ENCODE measurements at regions not wholly inside any gene's neighbourhood (a gene's known extent, or its start where the extent isn't known, plus 50 kb on each side); places are given as distances from the start of the nearest gene placed in this dataset.

DNA sequence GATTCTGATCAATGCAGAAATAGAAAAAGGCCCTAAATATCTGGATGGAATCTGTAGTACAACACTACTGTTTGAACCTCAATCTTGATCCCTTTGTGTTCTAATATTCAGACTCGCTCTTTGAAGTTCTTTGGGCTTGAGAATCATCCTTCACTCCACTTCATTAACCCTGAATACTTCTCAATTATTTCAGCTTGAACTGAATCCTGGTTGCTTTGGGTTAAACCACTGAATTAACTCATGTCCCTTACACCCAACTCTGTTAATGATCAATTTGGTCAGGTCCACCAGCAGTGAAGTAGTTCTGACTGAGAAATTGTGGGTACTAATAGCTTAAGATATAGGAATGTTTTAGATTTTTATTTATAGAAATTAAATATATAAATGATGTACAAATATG lies 1707.2 kb upstream of the ACO1 start:
- Histone ChIP-seq H3K4me3 (no peak overlapping the region), H3K27me3 (no peaks in the 10 kb centered on the region), H3K9me3 (no peaks in the 10 kb centered on the region), H3K27ac (no peak overlapping the region), H3K36me3 (no peaks in the 10 kb centered on the region), H3K4me1 (no peaks in the 10 kb centered on the region)
- 0% methylated on average over 1 of the region's 1 CpG for WGBS (ENCODE audit: insufficient coverage, low coverage, low lambda C conversion rate, missing lambda C conversion rate)
- DNase-seq (no peak), ATAC-seq (no peak)
- TF ChIP-seq POLR2A (IDR thresholded peaks at IDR 0.05): no peak
- TF ChIP-seq, protein P1, sequence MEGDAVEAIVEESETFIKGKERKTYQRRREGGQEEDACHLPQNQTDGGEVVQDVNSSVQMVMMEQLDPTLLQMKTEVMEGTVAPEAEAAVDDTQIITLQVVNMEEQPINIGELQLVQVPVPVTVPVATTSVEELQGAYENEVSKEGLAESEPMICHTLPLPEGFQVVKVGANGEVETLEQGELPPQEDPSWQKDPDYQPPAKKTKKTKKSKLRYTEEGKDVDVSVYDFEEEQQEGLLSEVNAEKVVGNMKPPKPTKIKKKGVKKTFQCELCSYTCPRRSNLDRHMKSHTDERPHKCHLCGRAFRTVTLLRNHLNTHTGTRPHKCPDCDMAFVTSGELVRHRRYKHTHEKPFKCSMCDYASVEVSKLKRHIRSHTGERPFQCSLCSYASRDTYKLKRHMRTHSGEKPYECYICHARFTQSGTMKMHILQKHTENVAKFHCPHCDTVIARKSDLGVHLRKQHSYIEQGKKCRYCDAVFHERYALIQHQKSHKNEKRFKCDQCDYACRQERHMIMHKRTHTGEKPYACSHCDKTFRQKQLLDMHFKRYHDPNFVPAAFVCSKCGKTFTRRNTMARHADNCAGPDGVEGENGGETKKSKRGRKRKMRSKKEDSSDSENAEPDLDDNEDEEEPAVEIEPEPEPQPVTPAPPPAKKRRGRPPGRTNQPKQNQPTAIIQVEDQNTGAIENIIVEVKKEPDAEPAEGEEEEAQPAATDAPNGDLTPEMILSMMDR (IDR thresholded peaks at IDR 0.05): no peak
- intact Hi-C loops (cut with DNase I): no loop called here

DNA sequence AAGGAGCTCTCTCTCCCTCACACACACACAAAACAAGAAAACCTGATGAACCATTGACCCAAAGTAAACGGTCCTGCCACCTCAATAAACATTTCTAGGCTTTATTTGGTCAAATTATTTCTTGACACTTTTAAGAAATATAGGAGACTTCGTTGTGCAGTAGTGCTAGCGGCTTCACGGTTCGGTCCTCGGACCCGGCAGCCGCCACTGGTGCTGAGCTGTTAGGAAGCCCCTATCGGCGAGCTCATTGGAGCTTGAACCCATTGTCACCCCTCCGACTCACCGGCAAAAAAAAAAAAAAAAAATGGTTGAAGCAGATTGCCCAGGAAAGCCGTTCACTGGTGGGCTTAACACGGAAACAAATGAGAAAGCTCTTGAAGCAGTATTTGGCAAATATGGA lies 1695.6 kb upstream of the ACO1 start:
- TF ChIP-seq, protein P1 (IDR thresholded peaks at IDR 0.05): no peak
- WGBS (ENCODE audit: insufficient coverage, low coverage, low lambda C conversion rate, missing lambda C conversion rate): 86% methylated on average over 14 of the region's 14 CpGs

DNA sequence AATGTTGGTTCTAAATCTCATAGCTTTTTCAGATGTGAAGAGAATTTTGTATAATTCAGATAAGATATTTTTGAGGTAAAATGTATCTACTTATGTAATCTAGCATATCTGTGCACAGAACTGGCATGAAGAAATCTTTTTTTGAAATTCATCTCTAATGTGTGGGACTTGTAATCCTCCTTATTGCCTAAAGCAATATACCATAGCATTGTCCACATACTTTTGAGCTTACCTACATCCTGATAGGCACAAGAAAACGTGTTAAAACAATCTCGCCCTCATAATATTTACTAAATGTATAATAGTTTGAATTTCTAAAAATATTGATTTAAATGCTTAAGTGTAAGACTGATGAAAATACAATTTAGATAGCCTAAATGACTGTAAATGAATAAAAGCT lies 1686.5 kb upstream of the ACO1 start:
- WGBS (ENCODE audit: insufficient coverage, low coverage, low lambda C conversion rate, missing lambda C conversion rate): 21% methylated on average over 2 of the region's 2 CpGs
- intact Hi-C loops (cut with DNase I): no loop called here

More for the DNA sequence above, 1695.6 kb upstream of the ACO1 start:
- ATAC-seq (no peak), DNase-seq (no peak)
- Histone ChIP-seq H3K4me1 (no peaks in the 10 kb centered on the region), H3K27ac (no peak overlapping the region), H3K36me3 (no peaks in the 10 kb centered on the region), H3K27me3 (no peaks in the 10 kb centered on the region), H3K9me3 (no peaks in the 10 kb centered on the region), H3K4me3 (no peak overlapping the region)
- intact Hi-C loops (cut with DNase I): no loop called here

DNA sequence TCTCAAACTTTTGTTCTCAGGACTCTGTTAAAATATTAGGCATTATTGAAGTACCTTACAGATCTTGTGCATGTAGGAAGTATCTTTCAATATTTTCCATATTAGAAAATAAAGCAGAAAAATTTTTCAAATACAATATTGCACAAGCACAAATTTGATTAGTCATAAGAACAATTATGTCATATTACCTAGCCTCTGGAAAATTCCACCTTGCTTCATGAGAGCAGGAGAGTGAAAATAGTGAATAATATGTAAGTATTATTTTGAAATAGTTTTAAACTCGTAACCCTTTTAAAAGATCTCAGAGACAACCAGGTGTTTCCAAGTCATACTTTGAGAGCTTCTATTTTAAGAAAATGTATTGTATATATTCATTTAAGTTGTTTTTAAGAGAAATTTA lies 1672.9 kb upstream of the ACO1 start:
- no peak overlapping the region for H3K4me3 ChIP-seq
- no peaks in the 10 kb centered on the region for H3K27me3 ChIP-seq
- DNase-seq (no peak), ATAC-seq (no peak)
- no peak for TF ChIP-seq POLR2A (IDR thresholded peaks at IDR 0.05)
- TF ChIP-seq, protein P1 (IDR thresholded peaks at IDR 0.05): no peak
- intact Hi-C loops (cut with DNase I): no loop called here
- no peaks in the 10 kb centered on the region for H3K9me3 ChIP-seq
- H3K36me3 ChIP-seq: no peaks in the 10 kb centered on the region
- 74% methylated on average over 1 of the region's 1 CpG for WGBS (ENCODE audit: insufficient coverage, low coverage, low lambda C conversion rate, missing lambda C conversion rate)
- no peak overlapping the region for H3K27ac ChIP-seq
- H3K4me1 ChIP-seq: no peaks in the 10 kb centered on the region

More for the DNA sequence above, 1686.5 kb upstream of the ACO1 start:
- H3K36me3 ChIP-seq: no peaks in the 10 kb centered on the region
- TF ChIP-seq POLR2A (IDR thresholded peaks at IDR 0.05): no peak
- TF ChIP-seq, protein P1 (IDR thresholded peaks at IDR 0.05): no peak
- H3K27ac ChIP-seq: no peak overlapping the region
- H3K4me1 ChIP-seq: no peaks in the 10 kb centered on the region
- no peaks in the 10 kb centered on the region for H3K9me3 ChIP-seq
- no peak for DNase-seq
- no peaks in the 10 kb centered on the region for H3K27me3 ChIP-seq
- H3K4me3 ChIP-seq: no peak overlapping the region
- ATAC-seq: no peak

DNA sequence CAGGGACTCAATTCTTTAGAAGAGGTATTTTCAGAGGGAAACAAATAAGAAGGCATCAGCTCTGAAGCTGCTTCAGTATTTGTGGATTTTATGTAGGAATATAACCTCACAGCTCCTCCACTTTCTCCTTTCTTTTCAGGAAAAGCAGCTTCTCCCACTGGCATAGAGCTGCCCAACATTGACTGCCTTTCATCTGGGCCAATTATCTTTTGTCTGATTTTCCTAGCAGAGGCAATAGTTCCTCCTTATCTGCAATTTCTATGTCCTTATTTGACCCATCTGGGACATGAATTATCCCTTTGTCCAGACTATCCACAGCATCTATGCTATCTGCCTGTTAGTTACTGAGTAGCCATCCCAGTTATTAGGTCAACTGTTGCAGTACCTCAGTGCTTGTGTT lies 1671.2 kb upstream of the ACO1 start:
- no peak for DNase-seq
- Histone ChIP-seq H3K27me3 (no peaks in the 10 kb centered on the region), H3K4me3 (no peak overlapping the region), H3K9me3 (no peaks in the 10 kb centered on the region), H3K36me3 (no peaks in the 10 kb centered on the region), H3K27ac (no peak overlapping the region), H3K4me1 (no peaks in the 10 kb centered on the region)
- TF ChIP-seq, protein P1 (IDR thresholded peaks at IDR 0.05): no peak
- TF ChIP-seq POLR2A (IDR thresholded peaks at IDR 0.05): no peak
- intact Hi-C loops (cut with DNase I): no loop called here
- ATAC-seq: peak in 1 of 4 donors; percentile 35

Measured in right lobe of liver (tissue), 6 donors.